GM12892 (cell line): ENCODE measurements at regions not wholly inside any gene's neighbourhood (a gene's known extent, or its start where the extent isn't known, plus 50 kb on each side); places are given as distances from the start of the nearest gene placed in this dataset.

Source experiments
- POLR2A ChIP-seq: IDR thresholded peaks from 2 replicates; pipeline ENCODE4 v1.6.1; 2011; ENCODE audit warnings: low read depth, low read length, control low read depth
- POLR2AphosphoS5 ChIP-seq: IDR thresholded peaks from 2 replicates; pipeline ENCODE4 v1.6.1; 2011; ENCODE audit warnings: low read depth, low read length, control low read depth

DNA sequence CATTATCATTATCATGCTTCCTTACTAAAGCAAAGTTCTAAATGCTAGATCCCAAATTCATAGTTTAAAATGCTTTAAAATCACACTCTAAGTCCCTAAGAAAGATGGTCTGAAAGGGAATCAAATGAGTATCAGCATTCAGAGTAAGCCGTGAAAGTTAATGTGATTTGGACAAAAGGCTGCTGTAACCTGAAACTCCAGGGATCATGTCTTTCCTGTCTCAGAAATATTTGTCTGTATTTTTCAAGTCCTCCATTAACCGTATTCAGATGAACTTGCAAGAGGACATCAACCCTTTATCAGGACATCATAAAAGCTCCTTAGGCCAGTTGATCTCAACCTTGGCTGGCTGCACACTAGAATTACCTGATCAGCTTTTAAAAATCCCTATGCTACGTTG lies 324.3 kb upstream of the PKDCC start:
- TF ChIP-seq POLR2A = no peak
- no peak for TF ChIP-seq POLR2AphosphoS5
